CD14-positive monocyte (primary cell): ENCODE measurements at regions not wholly inside any gene's neighbourhood (a gene's known extent, or its start where the extent isn't known, plus 50 kb on each side); places are given as distances from the start of the nearest gene placed in this dataset.

Experiments
- DNase-seq, 3 donors: peaks; one replicate each; pipeline ENCODE4 v3.0.0-alpha.2; 2011 to 2022
- H2AFZ ChIP-seq: 2 replicates; pipeline ENCODE4 v1.6.0; 2012; ENCODE audit warnings: mild to moderate bottlenecking, low read depth, low read length, inconsistent platforms; ENCODE audit not compliant: insufficient read depth, poor library complexity, severe bottlenecking
- H3K27ac ChIP-seq, 2 donors: 1 replicate in 1 of 2; 2 replicates in 1 of 2; pipeline ENCODE4 v1.5.1; 2012 to 2013; ENCODE audit warnings: low read length in 2 of 2, control low read depth in 1 of 2, inconsistent platforms in 1 of 2, low read depth in 1 of 2, mild to moderate bottlenecking in 1 of 2
- H3K27me3 ChIP-seq, 2 donors: one replicate each; pipeline versions ENCODE4 v1.6.0 to v1.6.1; 2011 to 2013; ENCODE audit warnings: low read length in 2 of 2; ENCODE audit not compliant: control insufficient read depth in 2 of 2, insufficient read depth in 2 of 2
- H3K36me3 ChIP-seq, 2 donors: replicated peaks in 1 of 2; 1 replicate in 1 of 2; 2 replicates in 1 of 2; pipeline versions ENCODE4 v1.5.1 to v1.6.1; 2012 to 2013; ENCODE audit warnings: low read length in 2 of 2, control low read depth in 1 of 2, inconsistent platforms in 1 of 2, mild to moderate bottlenecking in 1 of 2; ENCODE audit not compliant: insufficient read depth in 2 of 2, control insufficient read depth in 1 of 2
- H3K4me1 ChIP-seq, 2 donors: 1 replicate in 1 of 2; 2 replicates in 1 of 2; pipeline versions ENCODE4 v1.5.1 to v1.6.1; 2012 to 2013; ENCODE audit warnings: low read length in 2 of 2, control low read depth in 1 of 2, inconsistent platforms in 1 of 2, mild to moderate bottlenecking in 1 of 2, moderate library complexity in 1 of 2; ENCODE audit not compliant: insufficient read depth in 2 of 2, control insufficient read depth in 1 of 2
- H3K4me2 ChIP-seq: replicated peaks from 2 replicates; pipeline ENCODE3; 2012; ENCODE audit warnings: low read length, moderate library complexity, mild to moderate bottlenecking; ENCODE audit not compliant: poor library complexity, severe bottlenecking; ENCODE audit errors: extremely low read depth
- H3K4me3 ChIP-seq, 3 experiments: fragments of 200-600 bp in 1 of 3; sonication (generic) in 1 of 3; replicated peaks in 1 of 3; 1 replicate in 2 of 3; 2 replicates in 1 of 3; pipeline ENCODE4 v1.5.1; 2011 to 2013; ENCODE audit warnings: low read length in 3 of 3, mild to moderate bottlenecking in 3 of 3, control low read depth in 2 of 3, low read depth in 2 of 3, inconsistent platforms in 1 of 3, moderate library complexity in 1 of 3
- H3K79me2 ChIP-seq: 2 replicates; pipeline ENCODE4 v1.6.0; 2012; ENCODE audit warnings: mild to moderate bottlenecking, control low read depth, inconsistent platforms, low read length, moderate library complexity; ENCODE audit not compliant: insufficient read depth
- H3K9ac ChIP-seq: 2 replicates; pipeline ENCODE4 v1.6.0; 2017; ENCODE audit warnings: low read length, mild to moderate bottlenecking; ENCODE audit not compliant: insufficient read depth, poor library complexity, severe bottlenecking
- H3K9me3 ChIP-seq, 2 donors: replicated peaks in 1 of 2; 1 replicate in 1 of 2; 2 replicates in 1 of 2; pipeline versions ENCODE4 v1.5.1 to v1.6.1; 2012 to 2013; ENCODE audit warnings: low read length in 2 of 2, control low read depth in 1 of 2; ENCODE audit not compliant: control insufficient read depth in 1 of 2, insufficient read depth in 1 of 2
- H4K20me1 ChIP-seq: 2 replicates; pipeline ENCODE4 v1.6.0; 2012; ENCODE audit warnings: mild to moderate bottlenecking, low read length, control low read depth, moderate library complexity; ENCODE audit not compliant: insufficient read depth
- H3K27ac Mint-ChIP-seq, 7 donors: one replicate each; pipeline ENCODE4 v1.8.0; 2020; ENCODE audit warnings: mild to moderate bottlenecking in 7 of 7, mixed read lengths in 7 of 7, moderate library complexity in 6 of 7, inconsistent platforms in 2 of 7
- H3K27me3 Mint-ChIP-seq, 3 donors: one replicate each; pipeline ENCODE4 v1.8.0; 2021 to 2022; ENCODE audit warnings: low read depth in 3 of 3, mild to moderate bottlenecking in 3 of 3, mixed read lengths in 3 of 3, moderate library complexity in 3 of 3, inconsistent platforms in 1 of 3
- H3K36me3 Mint-ChIP-seq, 2 donors: one replicate each; pipeline ENCODE4 v1.8.0; 2020; ENCODE audit warnings: mixed read lengths in 2 of 2, inconsistent platforms in 1 of 2, mild to moderate bottlenecking in 1 of 2
- H3K4me1 Mint-ChIP-seq: one replicate; pipeline ENCODE4 v1.8.0; 2020; ENCODE audit warnings: mild to moderate bottlenecking, mixed read lengths
- H3K4me3 Mint-ChIP-seq, 2 donors: one replicate each; pipeline ENCODE4 v1.8.0; 2020; ENCODE audit warnings: mild to moderate bottlenecking in 2 of 2, mixed read lengths in 2 of 2, moderate library complexity in 1 of 2
- H3K9me3 Mint-ChIP-seq, 7 donors: one replicate each; pipeline ENCODE4 v1.8.0; 2020 to 2022; ENCODE audit warnings: mixed read lengths in 7 of 7, mild to moderate bottlenecking in 6 of 7, moderate library complexity in 6 of 7, inconsistent platforms in 2 of 7
- CTCF ChIP-seq: fragments of 200-600 bp; IDR thresholded peaks from one replicate; pipeline ENCODE4 v1.8.0; 2022; ENCODE audit warnings: antibody characterized with exemption, mild to moderate bottlenecking
- WGBS: methylation state at CpG from one replicate; pipeline ENCODE4 v1.1.5; 2013; ENCODE audit warnings: missing lambda C conversion rate; ENCODE audit not compliant: insufficient coverage; 5-methylcytosine and 5-hydroxymethylcytosine counted together
- intact Hi-C, 2 donors: fragments of 100-400 bp; cut with micrococcal nuclease; formaldehyde crosslinking; loops; one replicate each; pipeline versions ENCODE4 v1.15.0 to v1.15.1; 2023

GRCh38 chr2:129014432-129014831 is 695.8 kb upstream of the HS6ST1 start:
- Histone ChIP-seq H3K9me3 (no peaks in the 10 kb centered on the region), H3K4me1 (no peaks in the 10 kb centered on the region), H4K20me1 (no peaks in the 10 kb centered on the region), H3K4me2 (no peak overlapping the region), H3K9ac (no peak overlapping the region), H3K27ac (no peak overlapping the region), H3K36me3 (no peaks in the 10 kb centered on the region), H2AFZ (no peak overlapping the region), H3K4me3 (no peak overlapping the region), H3K27me3 (no peaks in the 10 kb centered on the region), H3K79me2 (no peaks in the 10 kb centered on the region)
- 57% methylated on average over 2 of the region's 2 CpGs for WGBS
- H3K4me1 Mint-ChIP-seq = no peaks in the 10 kb centered on the region
- peaks cover 0 to 3% (median 2%) of the 10 kb centered on the region in 3 donors for H3K27me3 Mint-ChIP-seq
- H3K4me3 Mint-ChIP-seq = no peak overlapping the region
- peaks cover 0 to 5% (median 0%) of the 10 kb centered on the region in 7 donors for H3K9me3 Mint-ChIP-seq
- H3K27ac Mint-ChIP-seq = no peak overlapping the region
- no peak for TF ChIP-seq CTCF
- intact Hi-C loops = no loop called here
- no peak for DNase-seq
- no peaks in the 10 kb centered on the region for H3K36me3 Mint-ChIP-seq

GRCh38 chr2:129015397-129016285 is 697.0 kb upstream of the HS6ST1 start:
- Histone ChIP-seq H3K4me2 (no peak overlapping the region), H3K9ac (no peak overlapping the region), H3K27me3 (no peaks in the 10 kb centered on the region), H3K36me3 (no peaks in the 10 kb centered on the region), H4K20me1 (no peaks in the 10 kb centered on the region), H3K27ac (no peak overlapping the region), H3K9me3 (no peaks in the 10 kb centered on the region), H3K79me2 (no peaks in the 10 kb centered on the region), H2AFZ (no peak overlapping the region), H3K4me1 (no peaks in the 10 kb centered on the region), H3K4me3 (no peak overlapping the region)
- Mint-ChIP-seq H3K27ac (no peak overlapping the region), H3K36me3 (no peaks in the 10 kb centered on the region), H3K9me3 (peaks cover 0 to 7% (median 0%) of the 10 kb centered on the region in 7 donors), H3K27me3 (peaks cover 0 to 3% (median 2%) of the 10 kb centered on the region in 3 donors), H3K4me3 (no peak overlapping the region), H3K4me1 (no peaks in the 10 kb centered on the region)
- no peak for TF ChIP-seq CTCF
- DNase-seq = no peak
- WGBS = 88% methylated on average over 6 of the region's 9 CpGs
- intact Hi-C loops = no loop called here
